ENCODE measurements at regions not wholly inside any gene's neighbourhood (a gene's known extent, or its start where the extent isn't known, plus 50 kb on each side); places are given as distances from the start of the nearest gene placed in this dataset.

DNA sequence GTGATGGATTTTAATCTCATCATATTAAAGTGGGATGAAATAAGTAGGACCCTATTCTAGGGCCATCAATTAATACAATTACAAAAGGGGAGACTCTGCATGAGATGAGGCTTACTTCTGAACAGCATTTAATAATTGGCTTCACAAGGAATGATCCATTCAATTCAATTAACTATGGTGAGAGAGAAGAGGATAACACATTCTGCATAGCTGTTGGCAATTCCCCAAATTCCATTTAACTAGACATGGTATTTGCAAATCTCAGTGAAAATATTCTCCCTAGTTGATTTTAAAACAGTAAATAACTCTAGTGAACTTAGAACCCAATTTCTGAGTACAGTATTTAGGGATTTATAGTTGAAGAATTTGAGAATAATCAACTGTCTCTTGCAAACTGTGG, 145.3 kb downstream of the NOC3L start (continued):
- TF ChIP-seq GTF2F1 (IDR thresholded peaks at IDR 0.05; ENCODE audit: borderline replicate concordance, low read depth, low read length): no peak
- TF ChIP-seq SP1 (IDR thresholded peaks at IDR 0.05; ENCODE audit: low read depth, low read length): no peak
- TF ChIP-seq ZNF274 (IDR thresholded peaks at IDR 0.05; ENCODE audit: borderline replicate concordance, extremely low read depth, low read length): no peak

Measured in H1 (cell line).